Upper lobe of right lung (tissue), 1 donor: ENCODE measurements at regions not wholly inside any gene's neighbourhood (a gene's known extent, or its start where the extent isn't known, plus 50 kb on each side); places are given as distances from the start of the nearest gene placed in this dataset.

ENCODE experiments used
- ATAC-seq: fragments of 200-7000 bp; cut with Tn5 transposase; one replicate; pipeline ENCODE4 v1.9.1; 2020; ENCODE audit warnings: mild to moderate bottlenecking, moderate library complexity
- DNase-seq: peaks from one replicate; pipeline ENCODE4 v3.0.0-alpha.2; 2020
- H3K27ac ChIP-seq: fragments of 200-600 bp; one replicate; pipeline ENCODE4 v1.8.0; 2022
- H3K27me3 ChIP-seq: fragments of 200-600 bp; one replicate; pipeline ENCODE4 v1.8.0; 2022; ENCODE audit warnings: mild to moderate bottlenecking
- H3K36me3 ChIP-seq: fragments of 200-600 bp; one replicate; pipeline ENCODE4 v1.8.0; 2022
- H3K4me1 ChIP-seq: fragments of 200-600 bp; one replicate; pipeline ENCODE4 v1.8.0; 2022
- H3K4me3 ChIP-seq: fragments of 200-600 bp; one replicate; pipeline ENCODE4 v1.8.0; 2022; ENCODE audit warnings: mild to moderate bottlenecking
- H3K9me3 ChIP-seq: fragments of 200-600 bp; one replicate; pipeline ENCODE4 v1.8.0; 2022
- CTCF ChIP-seq: fragments of 200-600 bp; IDR thresholded peaks from one replicate; pipeline ENCODE4 v1.8.0; 2022; ENCODE audit warnings: antibody characterized with exemption
- intact Hi-C: fragments of 100-400 bp; cut with DNase I; formaldehyde crosslinking; loops from one replicate; pipeline ENCODE4 v1.11.0; 2022
- donor health status: DM: no; HTN: yes; CAD: no; lungs with severe emphysema.

- no peak for DNase-seq
- intact Hi-C loops = no loop called here
- Histone ChIP-seq H3K27ac (no peak overlapping the region), H3K36me3 (no peaks in the 10 kb centered on the region), H3K9me3 (no peaks in the 10 kb centered on the region), H3K4me1 (no peaks in the 10 kb centered on the region), H3K27me3 (peaks cover 38% of the 10 kb centered on the region), H3K4me3 (no peak overlapping the region)
- ATAC-seq = no peak
- TF ChIP-seq CTCF = no peak
Measured at GRCh38 chr11:120011836-120012235, 126.1 kb downstream of the TRIM29 start.

GRCh38 chr11:120010775-120011174 is 127.1 kb downstream of the TRIM29 start:
- no peak for TF ChIP-seq CTCF
- intact Hi-C loops = no loop called here
- Histone ChIP-seq H3K4me1 (no peaks in the 10 kb centered on the region), H3K9me3 (no peaks in the 10 kb centered on the region), H3K36me3 (no peaks in the 10 kb centered on the region), H3K27ac (no peak overlapping the region), H3K27me3 (peaks cover 32% of the 10 kb centered on the region), H3K4me3 (no peak overlapping the region)
- ATAC-seq (no peak), DNase-seq (no peak)

- no peaks in the 10 kb centered on the region for H3K9me3 ChIP-seq
- peaks cover 36% of the 10 kb centered on the region for H3K27me3 ChIP-seq
- no peaks in the 10 kb centered on the region for H3K4me1 ChIP-seq
- intact Hi-C loops = no loop called here
- H3K4me3 ChIP-seq = no peak overlapping the region
- no peak overlapping the region for H3K27ac ChIP-seq
- no peaks in the 10 kb centered on the region for H3K36me3 ChIP-seq
- DNase-seq (no peak), ATAC-seq (no peak)
- no peak for TF ChIP-seq CTCF
Measured at GRCh38 chr11:120009938-120010337, 128.0 kb downstream of the TRIM29 start.

- DNase-seq (no peak), ATAC-seq (no peak)
- H3K9me3 ChIP-seq = no peaks in the 10 kb centered on the region
- H3K4me3 ChIP-seq = no peak overlapping the region
- H3K27ac ChIP-seq = no peak overlapping the region
- intact Hi-C loops = no loop called here
- H3K27me3 ChIP-seq = peaks cover 17% of the 10 kb centered on the region
- no peak for TF ChIP-seq CTCF
- H3K4me1 ChIP-seq = no peaks in the 10 kb centered on the region
- no peaks in the 10 kb centered on the region for H3K36me3 ChIP-seq
Measured at GRCh38 chr11:120007144-120007543, 130.8 kb downstream of the TRIM29 start.

GRCh38 chr11:120004723-120005122 is 133.2 kb downstream of the TRIM29 start:
- H3K27me3 ChIP-seq = peaks cover 11% of the 10 kb centered on the region
- H3K9me3 ChIP-seq = no peaks in the 10 kb centered on the region
- no peak overlapping the region for H3K27ac ChIP-seq
- intact Hi-C loops = no loop called here
- no peak overlapping the region for H3K4me3 ChIP-seq
- H3K4me1 ChIP-seq = no peaks in the 10 kb centered on the region
- no peaks in the 10 kb centered on the region for H3K36me3 ChIP-seq
- no peak for TF ChIP-seq CTCF
- ATAC-seq (no peak), DNase-seq (no peak)
